Trophoblast cell (in vitro differentiated cells and primary cell): ENCODE measurements at regions not wholly inside any gene's neighbourhood (a gene's known extent, or its start where the extent isn't known, plus 50 kb on each side); places are given as distances from the start of the nearest gene placed in this dataset.

Experiments
- DNase-seq, 2 donors: peaks; one replicate each; pipeline ENCODE4 v3.0.0-alpha.2; 2016
- H2AFZ ChIP-seq: 2 replicates; pipeline ENCODE4 v1.6.1; 2013; ENCODE audit warnings: low read length, moderate library complexity, mild to moderate bottlenecking; ENCODE audit not compliant: insufficient read depth, poor library complexity
- H2AK5ac ChIP-seq: 2 replicates; pipeline ENCODE4 v1.6.1; 2013; ENCODE audit warnings: mild to moderate bottlenecking, low read length
- H2BK120ac ChIP-seq: 2 replicates; pipeline ENCODE4 v1.6.1; 2013; ENCODE audit warnings: low read length, mild to moderate bottlenecking, moderate library complexity; ENCODE audit not compliant: insufficient read depth, poor library complexity
- H2BK12ac ChIP-seq: 2 replicates; pipeline ENCODE4 v1.6.1; 2013; ENCODE audit warnings: mild to moderate bottlenecking, low read length, moderate library complexity
- H2BK5ac ChIP-seq: 2 replicates; pipeline ENCODE4 v1.6.1; 2013; ENCODE audit warnings: low read length, low read depth, moderate library complexity, mild to moderate bottlenecking; ENCODE audit not compliant: poor library complexity
- H3K14ac ChIP-seq: 2 replicates; pipeline ENCODE4 v1.6.1; 2013; ENCODE audit warnings: mild to moderate bottlenecking, low read length
- H3K18ac ChIP-seq: 2 replicates; pipeline ENCODE4 v1.6.1; 2013; ENCODE audit warnings: mild to moderate bottlenecking, low read length
- H3K23ac ChIP-seq: 2 replicates; pipeline ENCODE4 v1.6.1; 2013; ENCODE audit warnings: low read length
- H3K27ac ChIP-seq: 2 replicates; pipeline ENCODE4 v1.5.1; 2013; ENCODE audit warnings: low read depth, mild to moderate bottlenecking, inconsistent platforms, low read length, moderate library complexity
- H3K27me3 ChIP-seq: 2 replicates; pipeline ENCODE4 v1.6.1; 2013; ENCODE audit warnings: inconsistent platforms, mild to moderate bottlenecking, low read length, moderate library complexity; ENCODE audit not compliant: insufficient read depth
- H3K36me3 ChIP-seq, 2 experiments: 1 replicate in 1 of 2; 2 replicates in 1 of 2; pipeline ENCODE4 v1.6.1; 2013; ENCODE audit warnings: low read length in 2 of 2, mild to moderate bottlenecking in 2 of 2, moderate library complexity in 1 of 2; ENCODE audit not compliant: insufficient read depth in 2 of 2, control insufficient read depth in 1 of 2
- H3K4ac ChIP-seq: 2 replicates; pipeline ENCODE4 v1.6.1; 2013; ENCODE audit warnings: low read depth, mild to moderate bottlenecking, low read length, moderate library complexity
- H3K4me1 ChIP-seq, 2 experiments: 1 replicate in 1 of 2; 2 replicates in 1 of 2; pipeline ENCODE4 v1.6.1; 2013; ENCODE audit warnings: low read length in 2 of 2, mild to moderate bottlenecking in 2 of 2, moderate library complexity in 1 of 2; ENCODE audit not compliant: insufficient read depth in 2 of 2, control insufficient read depth in 1 of 2
- H3K4me2 ChIP-seq: 2 replicates; pipeline ENCODE4 v1.6.1; 2013; ENCODE audit warnings: inconsistent platforms, mild to moderate bottlenecking, low read length, moderate library complexity
- H3K4me3 ChIP-seq: 2 replicates; pipeline ENCODE4 v1.5.1; 2013; ENCODE audit warnings: mild to moderate bottlenecking, low read depth, low read length, inconsistent platforms
- H3K79me1 ChIP-seq: one replicate; pipeline ENCODE4 v1.6.1; 2013; ENCODE audit warnings: low read length
- H3K79me2 ChIP-seq: 2 replicates; pipeline ENCODE4 v1.6.1; 2013; ENCODE audit warnings: low read length, mild to moderate bottlenecking; ENCODE audit not compliant: control insufficient read depth, insufficient read depth, poor library complexity
- H3K9ac ChIP-seq: 2 replicates; pipeline ENCODE4 v1.6.1; 2013; ENCODE audit warnings: mild to moderate bottlenecking, low read length
- H3K9me3 ChIP-seq: 2 replicates; pipeline ENCODE4 v1.6.1; 2013; ENCODE audit warnings: low read depth, mild to moderate bottlenecking, control low read depth, inconsistent platforms, low read length; ENCODE audit not compliant: insufficient read depth
- H4K12ac ChIP-seq: 2 replicates; pipeline ENCODE4 v1.6.1; 2013; ENCODE audit warnings: low read depth, mild to moderate bottlenecking, low read length, moderate library complexity
- H4K8ac ChIP-seq: 2 replicates; pipeline ENCODE4 v1.6.1; 2013; ENCODE audit warnings: low read depth, mild to moderate bottlenecking, low read length, moderate library complexity
- H4K91ac ChIP-seq: one replicate; pipeline ENCODE4 v1.6.1; 2013; ENCODE audit warnings: low read depth, mild to moderate bottlenecking, low read length, moderate library complexity
- WGBS: extraction: QIAGEN DNeasy Blood & Tissue Kit; methylation state at CpG from one replicate; pipeline ENCODE4 v1.1.7; 2013; ENCODE audit warnings: missing lambda C conversion rate; ENCODE audit not compliant: insufficient read length, insufficient coverage; ENCODE audit errors: extremely low coverage; 5-methylcytosine and 5-hydroxymethylcytosine counted together

DNA sequence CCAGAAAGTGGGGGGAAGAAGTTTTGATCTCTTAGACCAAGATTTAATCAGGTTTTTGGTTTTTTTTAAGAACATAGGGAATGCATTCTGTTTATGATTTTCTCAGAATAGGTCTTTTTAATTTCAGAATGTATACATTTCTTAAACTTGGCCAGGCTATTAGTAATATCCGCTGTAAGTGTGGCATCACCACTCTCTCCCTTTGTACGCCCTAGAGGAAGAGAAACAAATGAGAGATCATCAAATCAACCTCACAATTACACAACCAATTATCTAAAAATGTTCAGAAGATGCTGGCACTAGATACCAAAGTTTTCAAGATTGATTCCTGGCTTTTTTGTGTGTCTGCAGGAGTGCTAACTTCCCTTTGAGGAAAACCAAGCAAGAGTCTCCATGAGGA lies 70.0 kb downstream of the KLF6 start:
- no peak overlapping the region for H4K12ac ChIP-seq
- H3K18ac ChIP-seq, result no peak overlapping the region
- no peak overlapping the region for H3K27ac ChIP-seq
- no peak overlapping the region for H4K91ac ChIP-seq
- peaks cover 8 to 9% of the 10 kb centered on the region in 2 experiments for H3K4me1 ChIP-seq
- peaks cover 10% of the 10 kb centered on the region for H3K79me1 ChIP-seq
- H3K4me2 ChIP-seq, result no peak overlapping the region
- no CpG with 5 or more reads among the region's 2 CpGs for WGBS
- no peaks in the 10 kb centered on the region for H3K79me2 ChIP-seq
- H2AFZ ChIP-seq, result no peak overlapping the region
- H3K9me3 ChIP-seq, result peaks cover 6% of the 10 kb centered on the region
- H3K36me3 ChIP-seq, result no peaks in the 10 kb centered on the region
- H2BK12ac ChIP-seq, result no peak overlapping the region
- H2BK120ac ChIP-seq, result no peak overlapping the region
- H4K8ac ChIP-seq, result no peak overlapping the region
- H2AK5ac ChIP-seq, result no peak overlapping the region
- H3K4me3 ChIP-seq, result no peak overlapping the region
- H3K4ac ChIP-seq, result no peak overlapping the region
- no peak overlapping the region for H3K9ac ChIP-seq
- no peak overlapping the region for H3K14ac ChIP-seq
- DNase-seq, result no peak
- H3K23ac ChIP-seq, result no peak overlapping the region
- H2BK5ac ChIP-seq, result no peak overlapping the region
- no peaks in the 10 kb centered on the region for H3K27me3 ChIP-seq

GRCh38 chr10:3714531-3714930 lies 70.5 kb downstream of the KLF6 start:
- H3K4me1 ChIP-seq, result peaks cover 7 to 8% of the 10 kb centered on the region in 2 experiments
- no peak overlapping the region for H3K9ac ChIP-seq
- no peak overlapping the region for H3K4me2 ChIP-seq
- H3K27me3 ChIP-seq, result no peaks in the 10 kb centered on the region
- peaks cover 10% of the 10 kb centered on the region for H3K79me1 ChIP-seq
- H4K8ac ChIP-seq, result no peak overlapping the region
- H4K91ac ChIP-seq, result no peak overlapping the region
- no peaks in the 10 kb centered on the region for H3K79me2 ChIP-seq
- no peak overlapping the region for H3K23ac ChIP-seq
- H2BK120ac ChIP-seq, result no peak overlapping the region
- H3K4ac ChIP-seq, result no peak overlapping the region
- H3K4me3 ChIP-seq, result no peak overlapping the region
- H3K18ac ChIP-seq, result no peak overlapping the region
- no CpG with 5 or more reads among the region's 6 CpGs for WGBS
- H3K36me3 ChIP-seq, result no peaks in the 10 kb centered on the region
- no peak overlapping the region for H3K27ac ChIP-seq
- peaks cover 6% of the 10 kb centered on the region for H3K9me3 ChIP-seq
- H4K12ac ChIP-seq, result no peak overlapping the region
- H2BK12ac ChIP-seq, result no peak overlapping the region
- no peak overlapping the region for H2AK5ac ChIP-seq
- no peak overlapping the region for H3K14ac ChIP-seq
- no peak overlapping the region for H2AFZ ChIP-seq
- H2BK5ac ChIP-seq, result no peak overlapping the region
- DNase-seq, result peak; percentile 73 to 86

GRCh38 chr10:3712707-3713106 lies 72.3 kb downstream of the KLF6 start:
- Histone ChIP-seq H3K14ac (no peak overlapping the region), H2AFZ (no peak overlapping the region), H2BK12ac (peak overlapping the region; percentile 83), H4K91ac (no peak overlapping the region), H3K79me1 (peaks cover 7% of the 10 kb centered on the region), H3K4me1 (no peaks in the 10 kb centered on the region), H3K18ac (no peak overlapping the region), H3K9ac (no peak overlapping the region), H3K4ac (no peak overlapping the region), H3K27ac (no peak overlapping the region), H4K8ac (no peak overlapping the region), H3K4me3 (no peak overlapping the region), H3K23ac (no peak overlapping the region), H3K4me2 (no peak overlapping the region), H3K27me3 (no peaks in the 10 kb centered on the region), H3K9me3 (peaks cover 5% of the 10 kb centered on the region), H2BK120ac (peak overlapping the region; percentile 39), H3K36me3 (no peaks in the 10 kb centered on the region), H2AK5ac (no peak overlapping the region), H2BK5ac (no peak overlapping the region), H4K12ac (no peak overlapping the region), H3K79me2 (no peaks in the 10 kb centered on the region)
- no CpG with 5 or more reads among the region's 1 CpG for WGBS
- DNase-seq, result no peak

DNA sequence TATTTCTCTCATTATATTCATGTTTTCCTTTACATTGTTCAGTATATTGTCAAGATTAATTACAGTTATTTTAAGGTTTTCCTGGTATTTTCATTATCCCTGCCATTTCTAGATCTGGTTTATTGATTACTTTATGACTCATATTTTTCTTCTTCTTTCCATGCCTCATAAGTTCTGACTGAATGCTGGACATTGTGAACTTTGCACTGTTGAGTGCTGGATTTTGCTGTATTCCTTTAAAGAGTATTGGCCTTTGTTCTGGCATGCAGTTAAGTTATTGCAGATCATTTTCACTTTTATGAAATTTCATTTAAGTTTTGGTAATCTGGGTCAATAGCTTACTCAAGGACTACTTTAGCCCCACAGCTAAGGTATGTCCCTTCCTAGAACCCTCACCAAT lies 73.1 kb downstream of the KLF6 start:
- Histone ChIP-seq H3K23ac (no peak overlapping the region), H3K27ac (no peak overlapping the region), H3K4me1 (no peaks in the 10 kb centered on the region), H4K8ac (no peak overlapping the region), H2BK5ac (no peak overlapping the region), H3K79me1 (peaks cover 7% of the 10 kb centered on the region), H3K4me3 (no peak overlapping the region), H3K4ac (no peak overlapping the region), H4K91ac (no peak overlapping the region), H3K9me3 (peaks cover 5% of the 10 kb centered on the region), H3K79me2 (no peaks in the 10 kb centered on the region), H3K18ac (no peak overlapping the region), H3K4me2 (no peak overlapping the region), H2BK12ac (no peak overlapping the region), H3K36me3 (no peaks in the 10 kb centered on the region), H2AFZ (no peak overlapping the region), H3K27me3 (no peaks in the 10 kb centered on the region), H3K9ac (no peak overlapping the region), H4K12ac (no peak overlapping the region), H2AK5ac (no peak overlapping the region), H2BK120ac (no peak overlapping the region), H3K14ac (no peak overlapping the region)
- DNase-seq, result no peak
